GM18873 (cell line): ENCODE measurements at regions not wholly inside any gene's neighbourhood (a gene's known extent, or its start where the extent isn't known, plus 50 kb on each side); places are given as distances from the start of the nearest gene placed in this dataset.

ENCODE experiments used
- ATAC-seq: cut with Tn5 transposase; IDR thresholded peaks from one replicate; pipeline ENCODE4 v1.9.1; 2021; ENCODE audit warnings: mild to moderate bottlenecking, moderate library complexity, moderate number of reproducible peaks; ENCODE audit not compliant: unreplicated experiment, low FRiP score

DNA sequence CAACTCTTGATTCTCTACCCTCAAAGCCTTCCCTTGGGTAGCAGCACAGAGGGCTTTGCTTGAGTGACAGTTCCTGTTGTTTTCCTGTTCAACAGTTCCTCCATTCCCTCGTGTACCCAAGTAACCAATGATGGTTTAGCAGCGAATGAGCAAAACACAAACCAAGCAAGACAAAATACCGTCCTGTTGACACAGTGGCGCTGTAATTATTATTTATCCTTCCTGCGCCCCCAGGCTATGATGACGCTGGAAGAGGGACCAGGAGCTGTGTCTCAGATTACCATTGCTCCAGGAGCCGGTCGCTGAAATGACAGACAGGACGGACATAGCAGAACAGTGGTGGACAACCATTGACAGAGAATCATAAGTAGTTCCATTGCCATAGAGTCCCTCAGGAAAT lies 154.8 kb downstream of the GADD45G start:
- no peak for ATAC-seq

DNA sequence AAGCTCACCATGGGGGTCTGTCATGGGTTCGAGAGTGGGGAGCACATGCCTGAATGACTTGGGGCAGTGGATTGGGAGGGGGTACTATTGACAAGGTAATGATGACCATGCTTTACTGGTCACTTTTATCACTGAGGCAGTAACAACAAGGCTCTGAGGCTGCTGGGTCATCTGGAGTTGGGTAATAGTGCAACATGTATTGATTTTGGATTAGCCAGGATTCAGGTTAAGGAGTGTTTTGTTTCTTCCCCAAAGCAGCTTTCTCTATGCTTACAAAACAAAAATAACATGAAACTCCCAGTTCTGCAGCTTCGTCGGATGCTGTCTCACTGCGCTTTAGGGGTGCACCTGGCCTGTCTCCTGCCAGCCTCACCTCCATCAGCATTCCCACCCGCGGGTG lies 155.3 kb downstream of the GADD45G start:
- no peak for ATAC-seq

DNA sequence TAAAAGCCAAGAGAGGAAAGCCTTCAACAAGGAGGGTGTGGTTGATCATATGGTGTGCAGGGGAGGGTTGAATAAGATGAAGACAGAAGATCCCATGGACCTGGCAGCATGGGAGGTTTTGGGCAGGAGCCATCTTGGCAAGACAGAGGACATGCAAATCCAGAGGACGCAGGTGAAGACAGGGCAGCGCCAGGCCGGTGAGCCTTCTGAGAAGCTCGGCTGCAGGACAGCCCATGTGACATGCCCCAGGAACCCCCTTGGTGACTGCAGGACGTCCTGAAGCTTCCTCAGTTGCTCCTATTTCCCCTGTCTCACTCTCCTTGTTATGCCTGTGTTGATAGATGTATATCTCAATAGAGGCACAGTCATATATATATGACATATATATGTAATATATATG lies 159.4 kb downstream of the GADD45G start:
- no peak for ATAC-seq

DNA sequence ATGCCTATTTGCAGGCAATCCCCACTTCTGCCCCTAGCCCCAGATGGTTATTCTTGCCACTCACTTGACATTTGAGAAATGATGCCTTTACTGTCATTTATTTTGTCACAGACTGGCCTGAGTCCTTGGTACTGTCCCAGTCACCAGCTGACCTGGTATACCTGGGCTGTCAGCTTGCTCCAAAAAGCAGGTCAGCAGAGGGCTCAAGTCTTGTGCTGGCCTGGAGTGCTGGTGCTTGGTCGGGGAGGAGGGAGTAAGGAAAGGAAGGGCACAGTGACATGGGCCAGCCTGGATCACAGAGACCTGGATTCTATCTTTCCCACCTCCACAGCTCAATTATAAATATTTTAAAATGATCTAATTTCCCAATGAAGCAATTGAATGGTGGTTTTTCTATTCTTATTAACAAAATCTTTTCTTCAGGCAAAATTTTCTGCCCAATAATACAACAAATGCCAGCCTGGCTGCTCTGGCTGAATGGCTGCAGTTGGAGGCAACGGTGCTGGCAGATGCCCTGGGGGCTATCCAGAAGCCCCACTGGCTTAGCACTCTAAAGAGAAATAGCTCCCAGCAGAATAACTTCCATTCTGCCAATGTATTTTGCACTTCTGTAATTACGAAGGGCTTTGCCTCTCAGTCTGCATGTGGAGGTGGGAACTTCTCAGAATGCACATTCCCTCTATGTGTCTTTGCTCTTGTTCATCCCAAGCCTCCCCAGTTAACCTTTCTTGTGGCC lies 160.6 kb downstream of the GADD45G start:
- no peak for ATAC-seq

DNA sequence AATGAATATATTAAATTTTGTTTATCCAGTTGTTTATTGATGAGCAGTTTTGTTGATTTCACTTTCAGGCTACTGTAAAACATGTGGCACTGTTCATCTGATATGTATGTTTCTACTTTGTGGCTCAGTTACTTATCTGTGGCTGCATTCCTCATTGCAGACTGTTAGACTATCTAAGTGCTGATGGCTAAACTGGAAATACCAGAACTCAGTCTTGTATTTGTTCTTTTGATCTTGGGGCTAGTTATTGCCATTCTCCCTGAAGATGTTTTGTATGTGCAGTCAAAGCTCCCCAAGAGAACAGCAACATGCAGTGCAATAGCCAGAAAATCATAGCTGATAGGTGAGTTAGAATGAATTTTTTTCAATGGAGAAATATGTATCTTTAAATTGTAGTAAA lies 162.2 kb downstream of the GADD45G start:
- ATAC-seq, result no peak

DNA sequence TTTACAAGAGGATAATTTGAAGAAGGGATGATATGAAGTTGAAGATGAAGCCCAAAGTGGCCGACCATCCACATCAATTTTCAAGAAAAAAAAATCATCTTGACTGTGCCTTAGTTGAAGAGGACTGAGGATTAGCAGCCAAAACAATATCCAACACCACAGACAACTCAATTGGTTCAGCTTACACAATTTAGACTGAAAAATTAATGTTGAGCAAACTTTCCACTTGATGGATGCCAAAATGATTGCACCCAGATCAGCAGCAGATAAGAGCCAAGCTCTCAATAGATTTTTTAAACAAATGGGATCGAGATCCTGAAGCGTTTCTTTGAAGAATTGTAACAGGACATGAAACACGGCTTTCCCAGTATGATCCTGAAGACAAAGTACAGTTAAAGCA lies 163.2 kb downstream of the GADD45G start:
- no peak for ATAC-seq

DNA sequence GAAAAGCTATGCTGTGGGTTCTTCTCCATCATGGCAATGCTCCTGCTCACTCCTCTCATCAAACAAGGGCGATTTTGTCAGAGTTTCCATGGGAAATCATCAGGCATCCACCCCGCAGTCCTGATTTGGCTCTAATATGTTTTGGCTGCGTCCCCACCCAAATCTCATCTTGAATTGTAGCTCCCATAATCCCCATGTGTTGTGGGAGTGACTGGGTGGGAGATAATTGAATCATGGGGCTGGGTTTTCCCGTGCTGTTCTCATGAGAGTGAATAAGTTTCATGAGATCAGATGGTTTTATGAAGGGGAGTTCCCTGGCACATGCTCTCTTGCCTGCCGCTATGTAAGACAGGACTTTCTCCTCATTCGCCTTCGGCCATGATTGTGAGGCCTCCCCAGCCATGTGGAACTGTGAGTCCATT lies 163.8 kb downstream of the GADD45G start:
- no peak for ATAC-seq

DNA sequence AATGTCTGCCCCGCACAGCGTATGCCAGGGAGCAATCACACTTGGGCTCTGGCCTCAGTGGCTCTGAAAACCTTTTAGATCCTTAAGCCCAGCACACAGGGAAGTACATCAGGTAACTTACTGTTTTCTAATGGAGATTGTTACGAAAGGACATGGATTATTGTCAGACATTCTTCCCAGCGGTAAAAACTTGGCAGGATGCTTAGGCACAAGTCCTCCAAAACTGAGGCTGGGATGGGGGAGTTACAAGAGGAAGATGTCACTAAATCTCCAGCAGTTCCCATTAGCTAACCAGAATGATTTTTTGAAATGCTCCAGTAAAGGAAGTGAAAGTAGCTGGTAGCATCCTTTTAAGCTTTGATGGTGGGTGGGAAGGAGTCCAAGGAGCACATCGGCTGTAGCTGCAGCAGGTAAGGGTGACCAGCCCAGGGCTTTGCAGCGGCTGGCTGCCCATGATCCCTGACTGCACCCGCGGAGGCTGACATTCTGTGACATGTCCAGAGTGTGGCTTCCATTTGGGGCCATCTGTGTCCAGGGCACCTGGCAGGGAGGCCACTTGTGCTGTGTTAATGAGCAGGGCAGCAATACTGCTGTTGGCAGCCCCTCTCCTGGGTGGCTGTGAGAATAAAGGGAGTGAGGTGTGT lies 165.8 kb downstream of the GADD45G start:
- no peak for ATAC-seq

DNA sequence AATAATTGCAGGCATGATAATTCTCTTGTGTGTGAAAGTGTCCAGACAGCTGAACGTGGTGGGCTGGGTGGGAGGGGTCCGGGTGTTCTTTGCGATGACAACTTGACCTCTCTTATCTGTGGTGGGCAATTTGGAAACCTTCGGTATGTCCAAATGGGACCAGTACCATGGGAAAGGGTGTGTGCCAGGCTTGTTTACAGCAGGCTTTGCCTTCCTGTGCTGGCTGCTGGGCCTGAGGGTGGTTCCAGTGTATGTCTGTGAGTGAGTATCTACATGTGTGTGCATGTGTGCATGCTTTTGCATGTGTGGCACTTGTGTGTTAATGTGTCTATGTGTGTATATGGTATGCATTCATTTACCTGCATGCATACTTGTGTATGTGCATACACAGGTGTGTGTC lies 166.4 kb downstream of the GADD45G start:
- ATAC-seq, result no peak

DNA sequence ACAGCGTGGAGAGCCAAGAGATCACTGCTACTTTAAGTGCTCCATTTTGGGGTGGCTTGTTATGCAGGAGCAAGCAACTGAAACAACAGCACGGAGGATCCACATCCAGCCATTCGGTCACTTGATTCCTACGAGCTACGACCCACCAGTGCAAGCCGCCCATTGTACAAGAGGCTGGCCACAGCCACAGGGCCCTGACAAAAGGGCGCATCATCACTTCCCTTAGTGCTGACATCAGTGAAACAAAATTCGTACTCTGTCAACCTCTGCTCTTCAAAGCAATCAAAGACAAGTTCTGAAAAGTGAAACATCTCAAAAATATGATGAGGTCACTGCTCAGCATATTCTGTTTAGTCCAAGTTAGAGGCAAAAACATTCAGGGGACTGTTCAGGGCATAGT lies 168.4 kb downstream of the GADD45G start:
- ATAC-seq, result no peak

DNA sequence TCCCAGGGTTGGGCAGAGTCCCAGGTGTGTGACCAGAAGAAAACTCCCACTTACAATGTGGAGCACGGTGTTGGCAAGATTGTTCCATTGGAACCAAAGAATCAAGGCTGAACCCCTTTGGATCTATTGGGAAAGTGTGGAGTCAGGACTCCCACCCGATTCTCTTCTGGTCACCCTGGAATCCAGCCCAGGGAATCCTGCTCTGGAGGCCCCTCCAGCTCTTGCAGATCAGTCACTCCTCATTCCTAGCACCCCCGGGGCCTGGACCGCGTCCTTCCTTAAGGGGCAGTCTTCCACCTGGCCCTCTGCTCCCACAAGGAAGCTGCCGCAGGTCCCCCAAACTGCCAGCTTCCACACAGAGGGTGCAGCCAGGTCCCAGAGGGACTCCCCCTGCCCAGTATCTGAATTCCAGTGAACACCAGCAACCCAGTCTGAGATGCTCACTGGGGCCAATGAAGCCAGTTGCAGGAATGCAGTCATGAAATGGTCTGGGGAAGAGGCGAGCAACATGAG lies 170.1 kb downstream of the GADD45G start:
- ATAC-seq, result no peak

DNA sequence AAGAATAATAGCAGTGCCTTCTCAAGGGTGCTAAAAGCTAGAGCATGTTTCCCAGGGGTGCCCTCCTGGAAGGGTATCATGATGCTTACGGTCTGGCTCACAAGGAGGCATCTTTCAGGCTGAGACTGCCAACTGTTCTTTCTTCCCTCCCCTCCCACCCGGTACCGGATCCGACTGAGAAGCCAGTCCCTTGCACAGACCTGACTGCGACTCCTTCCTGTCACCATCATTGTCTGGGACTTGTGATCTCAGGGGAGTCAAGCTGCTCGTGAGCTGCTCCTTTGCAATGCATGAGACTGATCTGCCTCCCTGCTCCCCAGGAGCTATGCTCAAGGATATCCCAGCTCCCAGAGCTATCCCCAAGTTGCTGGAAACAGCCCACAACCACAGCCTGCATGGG lies 170.8 kb downstream of the GADD45G start:
- ATAC-seq, result no peak

DNA sequence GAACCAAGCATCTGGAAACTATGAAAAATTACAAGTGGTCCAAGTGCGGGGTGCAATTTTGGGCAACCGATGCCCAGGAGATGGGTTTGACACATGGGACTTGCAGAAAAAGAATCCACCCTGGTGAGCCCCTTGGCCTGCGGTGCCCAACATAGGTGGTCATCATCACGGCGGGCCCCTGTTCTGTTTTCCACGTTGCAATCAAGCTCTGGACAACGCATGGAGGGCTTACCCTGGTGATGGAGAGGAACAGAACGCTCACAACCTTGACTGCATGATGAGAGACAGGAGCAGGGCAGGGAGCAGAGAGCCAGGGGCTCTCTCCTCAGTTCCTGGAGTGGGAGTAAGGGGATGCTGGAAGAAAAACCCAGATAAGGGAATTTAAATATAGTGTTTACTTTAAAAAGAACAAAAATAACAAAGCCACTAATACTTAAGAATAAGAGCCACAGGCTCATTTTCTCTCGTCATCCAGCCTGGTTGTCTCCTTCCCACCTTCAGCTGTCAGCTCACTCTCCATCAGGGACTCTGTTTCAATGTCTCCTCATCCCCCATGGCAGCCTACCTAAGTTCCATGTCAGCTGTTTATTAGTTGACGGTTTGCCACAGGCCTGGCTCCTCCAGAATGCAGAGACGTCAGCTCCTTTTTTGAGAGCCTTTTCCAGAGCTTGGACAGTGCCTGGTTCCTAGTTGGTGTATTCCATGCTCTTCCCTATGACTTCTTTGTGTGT lies 172.1 kb downstream of the GADD45G start:
- no peak for ATAC-seq

DNA sequence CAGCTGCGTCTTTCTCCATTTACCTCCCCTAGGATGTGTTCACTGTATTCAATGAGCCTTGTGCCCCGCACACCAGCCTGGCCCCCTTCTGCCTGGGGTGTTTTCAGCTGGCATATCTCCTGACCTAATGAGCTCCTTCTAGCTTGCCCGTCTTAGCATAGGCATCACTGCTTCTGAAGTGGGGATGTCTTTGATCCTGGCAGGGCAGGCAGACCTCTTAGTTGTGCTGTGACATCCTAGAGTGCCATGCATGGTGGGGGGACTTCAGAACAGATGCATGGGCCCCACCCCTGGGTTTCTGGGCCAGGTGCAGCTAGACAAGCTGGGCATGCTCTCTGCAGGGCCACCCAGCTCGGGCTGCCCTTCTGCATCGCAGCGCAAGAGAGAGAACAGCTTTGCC lies 172.7 kb downstream of the GADD45G start:
- ATAC-seq, result no peak

DNA sequence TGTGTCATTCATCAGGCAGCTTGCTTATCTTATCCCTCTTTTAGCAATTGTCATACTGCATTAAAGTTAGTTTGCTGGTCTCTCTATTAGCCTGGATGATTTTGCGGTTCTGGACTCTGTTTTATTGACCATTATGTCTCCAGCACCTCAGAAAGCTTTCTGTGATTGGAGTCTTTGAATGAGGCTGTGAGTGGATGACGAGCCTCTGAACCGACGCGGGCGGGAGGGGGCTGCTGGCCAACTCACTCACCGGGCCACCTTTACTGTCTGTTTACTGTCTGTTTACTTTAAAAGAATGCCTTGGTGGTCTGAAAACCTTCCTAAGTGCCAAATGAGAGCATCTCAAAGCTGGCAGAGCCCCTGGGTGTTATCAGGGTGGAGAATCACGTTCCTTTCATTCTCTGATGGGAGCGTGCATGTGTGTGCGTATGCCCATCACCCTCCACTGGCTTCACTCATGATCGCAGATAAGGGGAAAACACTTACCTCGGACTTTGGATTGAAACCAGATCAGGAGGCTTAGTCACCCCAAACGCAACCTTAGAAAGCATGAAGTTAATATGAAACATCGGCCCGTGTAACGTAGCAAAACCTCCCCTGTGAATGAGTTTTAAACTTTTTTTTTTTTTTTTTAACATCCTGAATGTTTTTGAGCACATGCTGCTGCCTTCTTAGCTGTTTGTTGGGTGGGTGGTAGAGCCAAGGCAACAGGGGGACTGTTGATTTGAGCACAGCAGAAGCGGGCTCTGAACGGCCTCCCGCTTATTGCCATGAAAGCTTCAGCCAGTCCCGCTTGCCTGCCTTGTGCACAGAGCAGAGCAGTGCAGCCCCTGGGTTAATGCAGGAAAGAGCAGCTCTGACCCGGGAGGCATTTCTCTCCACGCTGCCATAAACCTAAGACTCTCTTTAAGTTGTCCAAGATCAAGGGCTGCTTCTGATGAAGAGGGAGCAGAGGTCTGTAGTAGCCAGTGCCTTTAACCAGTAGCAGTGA lies 173.6 kb downstream of the GADD45G start:
- no peak for ATAC-seq

DNA sequence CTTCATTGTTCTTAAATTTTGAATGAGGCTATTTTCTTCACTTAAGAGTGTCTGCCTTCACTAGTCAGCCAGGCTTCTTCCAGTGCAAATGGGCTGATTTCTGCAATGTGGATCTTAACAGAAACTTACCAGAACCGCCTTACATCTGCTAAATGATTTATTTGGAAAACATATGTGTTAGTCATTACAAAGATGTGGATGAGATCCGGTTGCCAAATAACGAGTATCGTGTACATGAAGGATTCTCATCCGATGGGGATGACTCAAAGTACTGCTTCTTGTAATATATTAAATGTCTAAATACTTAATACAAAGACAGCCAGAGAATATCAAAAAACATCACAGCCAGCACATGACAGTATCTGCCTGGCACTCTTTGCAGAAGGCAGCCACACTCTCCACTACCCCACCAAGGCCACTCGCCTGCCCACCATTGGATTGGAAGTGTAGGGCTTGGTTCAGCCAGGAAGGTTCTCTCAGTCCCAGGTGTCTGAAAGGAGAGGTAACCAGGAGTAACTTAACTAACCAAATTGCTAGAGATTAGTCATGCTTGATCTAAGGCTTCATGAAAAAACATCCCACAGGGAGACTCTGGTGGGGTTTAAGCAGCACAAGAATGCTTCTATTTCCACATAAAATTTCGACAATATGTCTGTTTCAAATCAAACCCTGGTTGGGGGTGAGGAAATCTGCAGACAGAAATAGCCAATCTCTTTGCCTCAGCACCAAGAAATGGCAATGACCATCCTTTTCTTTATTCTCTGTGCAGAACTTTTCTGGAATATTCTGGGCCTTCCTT lies 174.8 kb downstream of the GADD45G start:
- no peak for ATAC-seq

DNA sequence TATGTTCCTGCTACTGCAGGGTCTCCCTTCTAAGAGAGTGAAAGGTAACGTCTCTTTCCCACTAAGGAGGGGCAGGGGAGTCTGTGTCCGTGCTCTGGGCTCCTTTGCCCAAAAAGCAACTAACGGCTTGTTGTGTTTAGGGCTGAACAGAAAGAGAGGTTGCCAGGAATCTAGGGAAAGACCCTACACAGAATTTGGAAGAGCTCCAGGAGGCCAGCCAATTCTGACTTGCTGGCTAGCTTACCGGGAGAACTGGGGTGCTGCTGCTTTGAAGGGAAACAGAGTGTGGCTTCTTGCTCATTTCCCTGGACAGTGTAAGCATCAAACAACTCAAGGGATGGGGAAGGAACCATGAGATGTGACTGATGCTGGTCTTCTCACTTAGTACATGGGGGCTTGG lies 176.1 kb downstream of the GADD45G start:
- no peak for ATAC-seq

DNA sequence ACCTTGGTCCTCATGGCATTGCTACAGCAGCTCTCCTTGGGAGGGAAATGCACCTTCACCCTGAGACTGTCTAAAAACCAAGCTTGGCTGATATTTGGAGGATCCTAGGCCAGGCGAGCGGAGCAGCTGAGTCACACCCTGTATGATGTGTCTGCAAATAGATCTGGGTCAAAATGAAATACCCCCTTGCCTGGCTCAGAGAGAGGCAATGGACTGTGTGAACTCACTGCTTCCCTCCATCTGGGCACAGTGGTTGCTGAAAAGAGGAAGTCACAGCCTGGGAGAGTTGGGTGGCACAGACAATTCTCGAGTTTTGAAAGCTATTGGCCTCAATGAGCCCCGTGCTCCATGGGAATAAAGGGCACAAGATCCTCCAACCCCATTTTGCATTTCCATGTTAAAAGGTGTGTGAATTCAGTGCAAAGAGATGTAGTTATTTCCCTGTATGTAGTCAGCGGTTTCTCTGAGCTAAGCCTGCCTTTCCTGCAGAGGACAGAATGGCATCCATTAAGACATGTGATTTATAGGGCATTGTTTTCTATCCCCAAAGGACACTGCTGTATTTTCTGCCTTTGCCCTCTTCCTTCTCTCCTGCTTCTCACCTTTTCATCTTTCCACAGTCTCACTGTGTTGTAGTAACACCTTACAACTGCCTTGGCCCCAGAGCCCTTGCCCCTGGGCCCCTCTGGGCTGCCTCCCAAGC lies 177.2 kb downstream of the GADD45G start:
- no peak for ATAC-seq

DNA sequence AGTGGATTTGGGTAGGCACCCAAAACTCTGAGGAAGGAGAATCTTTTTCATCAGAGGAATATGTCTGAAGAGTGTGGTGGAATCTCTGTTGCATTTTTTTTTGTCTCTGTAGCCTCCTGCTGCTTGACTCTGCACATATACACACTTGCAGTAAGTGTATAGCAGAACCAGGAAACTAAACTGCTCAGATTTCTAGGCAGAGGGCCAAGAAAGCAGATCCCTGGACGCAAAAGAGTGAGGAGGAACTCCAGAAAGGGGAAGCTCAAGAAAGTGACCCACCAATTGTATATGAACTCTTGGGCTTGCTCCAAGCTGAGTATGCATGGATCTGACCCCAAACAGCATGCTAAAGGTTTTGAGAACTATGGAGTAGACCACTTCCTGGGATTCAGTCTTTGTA lies 181.8 kb downstream of the GADD45G start:
- ATAC-seq, result no peak
